Dedifferentiated amniotic fluid mesenchymal stem cell (primary cell): ENCODE measurements at regions not wholly inside any gene's neighbourhood (a gene's known extent, or its start where the extent isn't known, plus 50 kb on each side); places are given as distances from the start of the nearest gene placed in this dataset.

Source experiments
- DNase-seq: peaks from one replicate; pipeline ENCODE4 v3.0.0-alpha.2; 2016; ENCODE audit errors: extremely low spot score

- DNase-seq: no peak
Observed at GRCh38 chr1:147452809-147453208, 88.5 kb upstream of the BCL9 start.

- no peak for DNase-seq
Observed at GRCh38 chr1:147463022-147463421, 78.3 kb upstream of the BCL9 start.

GRCh38 chr1:147466543-147466942, 74.8 kb upstream of the BCL9 start:
- DNase-seq: no peak

GRCh38 chr1:147470079-147470478, 71.2 kb upstream of the BCL9 start:
- no peak for DNase-seq

- DNase-seq: no peak
Observed at GRCh38 chr1:147472489-147472888, 68.8 kb upstream of the BCL9 start.

- DNase-seq: no peak
Observed at GRCh38 chr1:147472966-147473732, 68.2 kb upstream of the BCL9 start.

GRCh38 chr1:147473733-147474049, 67.6 kb upstream of the BCL9 start:
- no peak for DNase-seq

- DNase-seq: no peak
Observed at GRCh38 chr1:147475488-147475887, 65.8 kb upstream of the BCL9 start.

- DNase-seq: no peak
Observed at GRCh38 chr1:147478521-147478920, 62.8 kb upstream of the BCL9 start.

- DNase-seq: no peak
Observed at GRCh38 chr1:147479864-147480564, 61.3 kb upstream of the BCL9 start.

- DNase-seq: no peak
Observed at GRCh38 chr1:147480565-147480935, 60.8 kb upstream of the BCL9 start.

- no peak for DNase-seq
Observed at GRCh38 chr1:147486876-147487656, 54.2 kb upstream of the BCL9 start.

- DNase-seq: no peak
Observed at GRCh38 chr1:147491098-147491497, 50.2 kb upstream of the BCL9 start.
